Tibial nerve (tissue), 4 donors: ENCODE measurements at regions not wholly inside any gene's neighbourhood (a gene's known extent, or its start where the extent isn't known, plus 50 kb on each side); places are given as distances from the start of the nearest gene placed in this dataset.
"Not testable (repeated sequence)": the region's sequence is repeated elsewhere in the genome, so short reads cannot be mapped to it uniquely, and the experiment has no call there.

Source experiments
- DNase-seq, 2 donors: peaks; one replicate each; pipeline ENCODE4 v3.0.0-alpha.2; 2019; ENCODE audit warnings: low spot score in 2 of 2
- H3K27ac ChIP-seq, 4 donors: fragments of 200-600 bp; sonication (generic) in 3 of 4; one replicate each; pipeline ENCODE4 v1.5.1; 2017 to 2019; ENCODE audit warnings: mild to moderate bottlenecking in 1 of 4
- H3K27me3 ChIP-seq, 2 donors: fragments of 200-600 bp; sonication (generic) in 1 of 2; one replicate each; pipeline versions ENCODE4 v1.5.1 to v1.6.0; 2017 to 2019
- H3K36me3 ChIP-seq, 3 donors: fragments of 200-600 bp; sonication (generic); one replicate each; pipeline ENCODE4 v1.5.1; 2018 to 2019
- H3K4me1 ChIP-seq, 4 donors: fragments of 200-600 bp; sonication (generic) in 3 of 4; one replicate each; pipeline ENCODE4 v1.5.1; 2017 to 2019
- H3K4me3 ChIP-seq, 4 donors: fragments of 200-600 bp; sonication (generic) in 3 of 4; one replicate each; pipeline ENCODE4 v1.5.1; 2017 to 2019; ENCODE audit warnings: mild to moderate bottlenecking in 1 of 4, moderate library complexity in 1 of 4
- H3K9me3 ChIP-seq, 4 donors: fragments of 200-600 bp; sonication (generic) in 3 of 4; one replicate each; pipeline ENCODE4 v1.5.1; 2017 to 2019
- EP300 ChIP-seq, 2 donors: sonication (generic); formaldehyde crosslinking; IDR thresholded peaks; one replicate each; pipeline ENCODE4 v1.6.1; 2017; ENCODE audit warnings: antibody characterized with exemption in 2 of 2, mild to moderate bottlenecking in 1 of 2
- POLR2A ChIP-seq, 2 donors: fragments of 450-650 bp; IDR thresholded peaks; one replicate each; pipeline ENCODE4 v1.6.1; 2017; ENCODE audit warnings: antibody characterized with exemption in 2 of 2, mild to moderate bottlenecking in 2 of 2, moderate library complexity in 2 of 2
- WGBS, 2 donors: methylation state at CpG; one replicate each; pipeline ENCODE4 v1.1.5; 2018; 5-methylcytosine and 5-hydroxymethylcytosine counted together
- TF ChIP-seq, protein P1 (sequence below), 5 experiments: fragments of 200-600 bp in 3 of 5; fragments of 450-650 bp in 2 of 5; sonication (generic) in 3 of 5; IDR thresholded peaks; one replicate each; pipeline ENCODE4 v1.5.1; 2016 to 2019; ENCODE audit warnings: antibody characterized with exemption in 5 of 5, mild to moderate bottlenecking in 3 of 5, moderate library complexity in 2 of 5

DNA sequence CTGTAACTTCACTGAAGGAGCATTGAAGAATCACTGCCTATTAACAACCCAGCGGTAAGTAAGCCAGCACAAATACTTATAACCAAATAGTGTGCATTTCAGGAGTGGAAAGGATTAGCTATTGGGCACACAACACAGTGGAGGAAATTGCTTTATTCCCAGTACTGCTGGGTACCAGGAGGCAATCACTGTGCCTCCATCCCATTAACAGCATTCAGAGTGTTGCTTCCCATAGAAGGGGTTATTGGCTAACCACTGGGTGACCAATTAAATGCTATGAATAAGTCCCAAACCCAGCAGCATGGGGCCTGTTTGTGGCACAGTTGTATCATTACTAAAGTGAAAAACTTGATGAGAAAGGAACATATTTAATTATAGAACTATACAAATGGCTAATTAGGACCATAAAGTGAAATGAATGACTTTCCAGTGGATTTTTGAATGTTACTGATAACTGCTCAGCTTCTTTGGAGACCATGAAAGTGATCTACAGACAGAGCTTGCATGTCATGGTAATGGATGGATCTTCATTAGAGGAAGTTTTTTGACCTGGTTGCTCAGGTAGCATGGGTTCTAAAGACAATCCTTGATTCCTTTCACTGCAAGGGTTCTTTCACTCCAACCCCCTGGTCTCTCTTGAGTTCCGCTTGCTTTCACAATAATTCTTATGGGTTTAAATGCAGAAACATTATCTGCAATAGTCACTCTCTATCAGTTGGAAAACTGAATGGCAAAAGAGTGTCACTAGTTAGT is 413.3 kb upstream of the RORB start:
- no peaks in the 10 kb centered on the region for H3K27me3 ChIP-seq
- no peak overlapping the region for H3K27ac ChIP-seq
- H3K4me3 ChIP-seq = no peak overlapping the region
- 68 to 80% methylated on average over 2 of the region's 2 CpGs for WGBS, 2 donors
- no peaks in the 10 kb centered on the region for H3K36me3 ChIP-seq
- DNase-seq = no peak
- no peaks in the 10 kb centered on the region for H3K4me1 ChIP-seq
- peaks cover 0 to 19% (median 5%) of the 10 kb centered on the region in 4 donors for H3K9me3 ChIP-seq
- TF ChIP-seq EP300 (IDR thresholded peaks at IDR 0.05) (no peak), POLR2A (IDR thresholded peaks at IDR 0.05) (no peak)
- TF ChIP-seq, protein P1, sequence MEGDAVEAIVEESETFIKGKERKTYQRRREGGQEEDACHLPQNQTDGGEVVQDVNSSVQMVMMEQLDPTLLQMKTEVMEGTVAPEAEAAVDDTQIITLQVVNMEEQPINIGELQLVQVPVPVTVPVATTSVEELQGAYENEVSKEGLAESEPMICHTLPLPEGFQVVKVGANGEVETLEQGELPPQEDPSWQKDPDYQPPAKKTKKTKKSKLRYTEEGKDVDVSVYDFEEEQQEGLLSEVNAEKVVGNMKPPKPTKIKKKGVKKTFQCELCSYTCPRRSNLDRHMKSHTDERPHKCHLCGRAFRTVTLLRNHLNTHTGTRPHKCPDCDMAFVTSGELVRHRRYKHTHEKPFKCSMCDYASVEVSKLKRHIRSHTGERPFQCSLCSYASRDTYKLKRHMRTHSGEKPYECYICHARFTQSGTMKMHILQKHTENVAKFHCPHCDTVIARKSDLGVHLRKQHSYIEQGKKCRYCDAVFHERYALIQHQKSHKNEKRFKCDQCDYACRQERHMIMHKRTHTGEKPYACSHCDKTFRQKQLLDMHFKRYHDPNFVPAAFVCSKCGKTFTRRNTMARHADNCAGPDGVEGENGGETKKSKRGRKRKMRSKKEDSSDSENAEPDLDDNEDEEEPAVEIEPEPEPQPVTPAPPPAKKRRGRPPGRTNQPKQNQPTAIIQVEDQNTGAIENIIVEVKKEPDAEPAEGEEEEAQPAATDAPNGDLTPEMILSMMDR (IDR thresholded peaks at IDR 0.05) = no peak

DNA sequence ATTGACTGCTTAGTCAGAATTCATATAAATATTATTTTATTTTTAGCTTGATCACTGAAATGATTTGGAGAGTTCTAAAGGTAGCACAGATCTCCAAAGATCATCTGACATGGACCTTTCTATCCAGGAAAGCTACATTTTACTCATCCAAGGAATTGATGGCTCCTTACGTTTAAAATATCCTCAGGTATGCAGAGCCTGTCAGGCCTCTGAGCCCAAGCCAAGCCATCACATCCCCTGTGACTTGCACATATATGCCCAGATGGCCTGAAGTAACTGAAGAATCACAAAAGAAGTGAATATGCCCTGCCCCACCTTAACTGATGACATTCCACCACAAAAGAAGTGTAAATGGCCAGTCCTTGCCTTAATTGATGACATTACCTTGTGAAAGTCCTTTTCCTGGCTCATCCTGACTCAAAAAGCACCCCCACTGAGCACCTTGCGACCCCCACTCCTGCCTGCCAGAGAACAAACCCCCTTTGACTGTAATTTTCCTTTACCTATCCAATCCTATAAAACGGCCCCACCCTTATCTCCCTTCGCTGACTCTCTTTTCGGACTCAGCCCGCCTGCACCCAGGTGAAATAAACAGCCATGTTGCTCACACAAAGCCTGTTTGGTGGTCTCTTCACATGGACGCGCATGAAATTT is 411.6 kb upstream of the RORB start:
- not testable (repeated sequence) for H3K4me1 ChIP-seq, H3K9me3 ChIP-seq, H3K4me3 ChIP-seq, H3K27ac ChIP-seq, H3K36me3 ChIP-seq, DNase-seq, H3K27me3 ChIP-seq
- whole genome bisulfite sequencing, 2 donors = 85% methylated on average over 8 of the region's 8 CpGs

DNA sequence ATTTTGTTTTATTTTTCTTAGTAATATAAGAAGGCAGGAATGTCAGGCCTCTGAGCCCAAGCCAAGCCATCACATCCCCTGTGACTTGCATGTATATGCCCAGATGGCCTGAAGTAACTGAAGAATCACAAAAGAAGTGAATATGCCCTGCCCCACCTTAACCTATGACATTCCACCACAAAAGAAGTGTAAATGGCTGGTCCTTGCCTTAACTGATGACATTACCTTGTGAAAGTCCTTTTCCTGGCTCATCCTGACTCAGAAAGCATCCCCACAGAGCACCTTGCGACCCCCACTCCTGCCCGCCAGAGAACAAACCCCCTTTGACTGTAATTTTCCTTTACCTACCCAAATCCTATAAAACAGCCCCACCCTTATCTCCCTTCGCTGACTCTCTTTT is 406.2 kb upstream of the RORB start:
- H3K9me3 ChIP-seq, H3K4me3 ChIP-seq, H3K27me3 ChIP-seq, H3K36me3 ChIP-seq, H3K27ac ChIP-seq, DNase-seq, H3K4me1 ChIP-seq: not testable (repeated sequence)
- WGBS, 2 donors = 95 to 96% methylated on average over 3 of the region's 3 CpGs

DNA sequence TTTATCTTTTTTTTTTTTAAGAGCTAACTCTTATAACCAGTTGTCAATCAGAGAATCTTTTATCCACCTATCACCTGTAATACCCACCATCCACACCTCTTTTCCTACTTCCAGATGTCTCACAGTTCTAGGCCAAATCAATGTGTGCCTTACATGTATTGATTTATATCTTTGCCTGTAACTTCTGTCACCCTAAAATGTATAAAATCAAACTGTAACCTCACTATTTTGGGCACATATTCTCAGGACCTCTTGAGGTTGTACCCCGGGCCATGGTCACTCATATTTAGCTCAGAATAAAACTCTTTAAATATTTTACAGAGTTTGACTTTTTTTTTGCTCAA is 404.7 kb upstream of the RORB start:
- Histone ChIP-seq H3K27me3 (no peaks in the 10 kb centered on the region), H3K4me1 (no peaks in the 10 kb centered on the region), H3K36me3 (no peaks in the 10 kb centered on the region), H3K9me3 (no peaks in the 10 kb centered on the region), H3K27ac (no peak overlapping the region), H3K4me3 (no peak overlapping the region)
- no peak for TF ChIP-seq POLR2A (IDR thresholded peaks at IDR 0.05)
- DNase-seq = no peak
- WGBS, 2 donors = 70 to 91% methylated on average over 1 of the region's 1 CpG

DNA sequence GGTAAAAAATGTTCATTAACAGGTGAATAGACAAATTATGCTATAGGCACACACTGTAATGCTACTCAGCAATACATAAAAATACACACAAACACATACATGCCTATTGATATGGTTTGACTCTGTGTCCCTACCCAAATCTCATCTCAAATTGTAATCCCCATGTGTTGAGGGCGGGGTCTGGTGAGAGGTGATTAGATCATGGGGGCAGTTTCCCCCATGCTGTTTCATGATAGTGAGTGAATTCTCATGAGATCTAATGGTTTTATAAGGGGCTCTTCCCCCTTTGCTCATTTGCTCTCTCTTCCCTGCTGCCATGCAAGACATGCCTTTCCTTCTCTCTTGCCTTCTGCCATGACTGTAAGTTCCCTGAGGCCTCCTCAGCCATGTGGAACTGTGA is 403.1 kb upstream of the RORB start:
- not testable (repeated sequence) for H3K27ac ChIP-seq, H3K4me3 ChIP-seq, DNase-seq, H3K9me3 ChIP-seq, H3K36me3 ChIP-seq, H3K4me1 ChIP-seq, H3K27me3 ChIP-seq
- 96% methylated on average over 1 of the region's 1 CpG for WGBS, 2 donors

DNA sequence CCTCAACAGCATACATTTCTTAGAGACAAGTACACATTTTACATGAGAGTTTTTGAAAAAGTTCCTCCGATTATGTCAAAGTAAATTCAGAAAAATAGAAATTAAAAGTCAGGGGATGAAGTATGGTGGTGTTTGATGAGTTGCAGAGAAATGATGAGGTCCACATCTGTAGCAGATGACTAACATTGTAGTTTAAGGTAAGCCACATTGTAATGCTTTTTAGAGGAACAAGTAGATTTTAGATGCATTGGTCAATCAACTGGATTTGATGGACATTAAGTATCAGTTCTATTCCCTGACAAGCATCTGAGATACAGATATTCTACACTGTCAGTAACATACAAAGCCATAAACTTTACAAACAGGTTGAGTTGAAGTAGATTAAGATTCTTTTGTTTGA is 402.4 kb upstream of the RORB start:
- Histone ChIP-seq H3K27me3 (no peaks in the 10 kb centered on the region), H3K4me1 (no peaks in the 10 kb centered on the region), H3K9me3 (no peaks in the 10 kb centered on the region), H3K36me3 (no peaks in the 10 kb centered on the region), H3K4me3 (no peak overlapping the region), H3K27ac (no peak overlapping the region)
- WGBS, 2 donors = 91 to 98% methylated on average over 1 of the region's 1 CpG
- no peak for DNase-seq
- TF ChIP-seq, protein P1 (IDR thresholded peaks at IDR 0.05) = no peak
- TF ChIP-seq POLR2A (IDR thresholded peaks at IDR 0.05) (no peak), EP300 (IDR thresholded peaks at IDR 0.05) (no peak)

DNA sequence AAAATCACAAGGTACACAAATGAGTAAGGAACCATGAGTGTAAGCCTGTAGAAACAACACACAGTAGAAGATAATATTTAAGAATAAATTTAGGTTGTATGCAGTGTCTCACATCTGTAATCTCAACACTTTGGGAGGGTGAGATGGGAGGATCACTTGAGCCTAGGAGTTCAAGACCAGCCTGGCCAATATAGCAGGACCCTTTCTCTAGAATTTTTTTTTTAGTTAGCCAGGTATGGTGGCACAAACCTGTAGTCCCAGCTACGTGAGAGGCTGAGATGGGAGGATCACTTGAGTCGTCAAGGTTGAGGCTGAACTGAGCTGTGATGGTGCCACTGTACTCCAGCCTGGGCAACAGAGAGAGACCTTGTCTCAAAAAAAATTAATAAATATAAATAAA is 401.2 kb upstream of the RORB start:
- H3K27me3 ChIP-seq = no peaks in the 10 kb centered on the region
- H3K9me3 ChIP-seq = no peaks in the 10 kb centered on the region
- 93% methylated on average over 2 of the region's 2 CpGs for WGBS, 2 donors
- H3K4me1 ChIP-seq = no peaks in the 10 kb centered on the region
- H3K27ac ChIP-seq = no peak overlapping the region
- H3K4me3 ChIP-seq = no peak overlapping the region
- DNase-seq = no peak
- TF ChIP-seq, protein P1 (IDR thresholded peaks at IDR 0.05) = no peak
- TF ChIP-seq POLR2A (IDR thresholded peaks at IDR 0.05) = no peak
- no peak for TF ChIP-seq EP300 (IDR thresholded peaks at IDR 0.05)
- no peaks in the 10 kb centered on the region for H3K36me3 ChIP-seq
